Limb (tissue), 2 donors: ENCODE measurements at regions not wholly inside any gene's neighbourhood (a gene's known extent, or its start where the extent isn't known, plus 50 kb on each side); places are given as distances from the start of the nearest gene placed in this dataset.
"Not testable (repeated sequence)": the region's sequence is repeated elsewhere in the genome, so short reads cannot be mapped to it uniquely, and the experiment has no call there.

ENCODE experiments used
- DNase-seq, 2 donors: peaks; one replicate each; pipeline ENCODE4 v3.0.0-alpha.2; 2016; ENCODE audit errors: extremely low spot score in 2 of 2

DNA sequence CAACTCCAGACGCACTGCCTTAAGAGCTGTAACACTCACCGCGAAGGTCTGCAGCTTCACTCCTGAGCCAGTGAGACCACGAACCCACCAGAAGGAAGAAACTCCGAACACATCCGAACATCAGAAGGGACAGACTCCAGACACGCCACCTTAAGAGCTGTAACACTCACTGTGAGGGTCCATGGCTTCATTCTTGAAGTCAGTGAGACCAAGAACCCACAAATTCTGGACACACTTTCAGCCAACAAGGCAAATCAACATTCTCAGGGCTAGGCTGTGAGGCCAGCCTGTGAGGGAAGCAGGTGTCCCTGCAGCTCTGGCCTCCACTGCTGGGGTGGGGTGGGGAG, 275.3 kb downstream of the ADGRD1 start:
- not testable (repeated sequence) for DNase-seq

DNA sequence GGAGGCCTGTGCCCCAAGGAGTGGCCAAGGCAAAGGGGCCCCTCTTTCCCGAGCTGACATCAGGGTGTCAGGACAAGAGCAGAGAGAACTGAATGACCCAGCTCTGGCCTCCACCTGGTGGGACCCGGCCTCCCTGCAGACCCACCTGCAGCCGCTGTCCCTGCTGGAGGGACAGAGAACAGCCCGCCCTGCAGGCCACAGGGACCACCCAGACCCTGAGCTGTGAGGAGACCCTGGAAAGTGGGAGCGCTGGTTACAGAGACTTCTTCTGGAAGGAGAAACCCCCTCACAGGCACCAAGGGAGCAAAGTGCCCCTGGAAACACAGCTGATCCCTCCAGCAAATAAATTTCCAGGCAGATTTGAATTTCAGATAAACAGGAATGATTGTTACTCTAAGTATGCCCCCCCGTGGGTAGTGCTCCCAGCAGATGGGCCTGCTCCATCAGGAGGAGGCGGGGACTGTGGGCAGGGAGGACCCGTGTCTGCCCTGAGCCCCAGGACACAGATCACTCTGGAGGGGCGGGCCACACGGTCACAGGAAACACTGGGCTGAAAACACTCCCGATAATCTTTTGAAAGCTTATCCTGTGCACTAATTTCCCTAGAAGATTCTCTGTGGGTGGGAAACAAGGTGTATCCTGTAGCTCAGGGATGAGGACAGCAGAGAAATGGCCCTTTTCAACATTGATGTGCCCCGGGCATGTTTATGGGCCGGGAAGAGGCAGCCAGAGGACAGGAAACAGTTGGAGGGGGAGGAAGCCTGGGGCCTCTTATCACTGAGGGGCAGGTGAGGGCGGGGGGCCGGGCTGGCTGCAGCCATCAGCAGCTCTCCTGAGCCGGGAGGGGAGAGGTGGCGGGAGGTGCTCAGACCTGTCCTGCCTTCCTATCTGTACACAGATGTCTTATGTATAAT, 276.0 kb downstream of the ADGRD1 start:
- DNase-seq, result no peak

DNA sequence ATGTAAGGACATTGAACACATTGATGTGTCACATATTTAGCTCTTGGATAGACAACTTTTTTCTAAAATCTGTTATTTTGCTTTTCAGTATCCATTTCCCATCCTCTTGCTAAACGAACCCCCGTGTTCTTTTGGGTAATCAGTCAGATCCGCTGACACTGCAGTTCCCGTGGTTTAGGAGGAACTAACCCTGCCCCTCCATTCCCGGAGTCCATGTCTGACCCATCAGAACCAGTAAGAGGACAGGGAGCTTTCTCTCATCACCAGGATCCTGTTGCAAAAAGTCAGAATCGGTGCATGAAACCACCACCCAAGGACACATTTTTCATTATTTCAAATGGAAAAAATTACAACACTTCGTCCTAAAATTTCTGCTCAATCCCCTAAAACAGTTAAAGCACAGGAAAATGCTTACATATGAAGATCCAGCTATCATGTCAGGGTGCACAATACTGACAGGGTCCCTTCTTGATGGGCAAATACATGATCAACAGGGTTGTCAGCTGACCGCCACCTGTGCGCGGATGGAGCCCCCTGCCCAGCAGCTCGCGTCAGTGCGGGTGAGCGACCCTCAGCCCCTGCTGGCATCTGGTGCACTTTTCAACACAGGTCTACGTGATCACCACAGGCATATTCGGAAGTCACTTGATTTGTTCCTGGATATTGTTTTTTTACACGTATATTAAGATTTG, 276.8 kb downstream of the ADGRD1 start:
- DNase-seq, result no peak

DNA sequence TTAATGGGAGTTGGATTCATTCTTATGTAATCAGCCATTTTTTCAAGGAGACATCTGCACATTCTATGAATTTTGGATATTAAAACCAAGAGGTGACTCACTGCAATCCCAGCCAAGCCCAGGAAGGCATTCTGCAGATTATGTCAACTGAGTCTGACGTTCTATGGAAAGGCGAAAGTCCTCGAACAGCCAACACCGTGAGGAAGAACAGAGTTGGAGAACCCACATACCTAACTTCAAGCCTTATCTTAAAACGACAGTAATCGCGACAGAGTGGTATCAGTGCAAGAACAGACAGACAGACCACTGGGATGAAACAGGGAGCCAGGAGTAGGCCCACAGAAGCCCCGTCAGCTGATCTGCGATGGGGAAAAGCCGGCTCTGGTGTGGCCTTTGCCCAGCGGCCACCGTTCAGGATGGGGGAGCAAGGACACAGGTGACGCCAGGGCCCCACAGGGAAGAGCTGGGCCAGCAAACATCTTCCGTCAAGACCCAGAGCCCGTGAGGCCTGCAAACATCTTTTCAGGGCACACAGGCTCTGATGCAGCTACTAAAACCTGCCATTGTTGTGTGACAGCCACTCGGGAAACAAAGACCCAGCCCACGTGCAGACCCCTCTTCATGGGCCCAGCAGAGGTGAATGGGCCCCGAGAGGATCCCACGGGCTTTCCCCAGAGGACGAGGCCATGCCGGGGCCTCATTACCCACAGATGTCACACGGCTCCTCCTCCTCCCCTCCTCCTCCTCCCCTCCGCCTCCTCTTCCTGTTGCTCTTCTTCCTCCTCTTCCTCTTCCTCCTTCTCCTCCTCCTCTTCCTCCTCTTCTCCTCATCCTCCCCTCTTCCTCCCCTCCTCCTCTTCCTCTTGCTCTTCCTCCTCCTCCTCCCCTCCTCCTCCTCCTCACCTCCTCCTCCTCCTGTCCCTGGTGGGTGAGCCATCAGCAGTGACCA, 277.6 kb downstream of the ADGRD1 start:
- DNase-seq, result no peak

DNA sequence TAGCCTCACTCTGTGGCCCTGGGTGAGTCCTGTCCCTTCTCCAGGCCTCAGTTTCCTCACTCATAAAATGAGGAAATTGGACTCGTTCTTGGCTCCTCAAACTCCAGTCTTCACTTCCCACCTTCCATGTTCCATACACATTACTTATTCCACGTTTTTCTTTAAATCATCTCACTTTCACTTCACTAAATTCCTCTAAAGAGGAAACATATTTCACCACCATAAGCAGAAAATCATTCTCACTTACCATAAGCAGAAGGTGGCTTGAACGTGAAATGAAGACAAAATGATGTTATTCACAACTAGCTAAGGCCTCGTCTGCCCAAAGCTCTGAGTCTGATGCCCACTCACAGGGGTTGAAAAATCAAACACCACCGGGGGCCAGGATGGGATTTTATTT, 278.3 kb downstream of the ADGRD1 start:
- DNase-seq, result no peak

DNA sequence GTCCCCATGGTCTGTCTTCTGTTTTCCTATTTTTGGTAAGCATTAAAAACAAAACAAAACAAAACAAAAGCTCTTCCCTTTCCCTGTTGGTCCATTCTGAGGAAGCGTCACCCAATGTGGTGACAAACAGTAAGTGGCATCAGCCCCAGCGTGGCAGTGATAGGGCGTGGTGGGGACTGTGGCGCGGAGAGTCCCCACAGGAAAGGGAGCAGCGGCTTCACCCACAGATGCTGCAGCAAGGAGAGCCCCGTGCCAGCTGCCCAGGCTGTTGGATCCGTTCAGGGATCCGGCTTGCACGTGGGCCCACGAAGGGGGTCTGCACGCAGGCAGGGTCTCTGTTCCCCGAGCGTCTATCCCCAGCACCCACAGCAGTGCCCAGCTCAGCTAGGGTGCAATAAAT, 279.2 kb downstream of the ADGRD1 start:
- not testable (repeated sequence) for DNase-seq

DNA sequence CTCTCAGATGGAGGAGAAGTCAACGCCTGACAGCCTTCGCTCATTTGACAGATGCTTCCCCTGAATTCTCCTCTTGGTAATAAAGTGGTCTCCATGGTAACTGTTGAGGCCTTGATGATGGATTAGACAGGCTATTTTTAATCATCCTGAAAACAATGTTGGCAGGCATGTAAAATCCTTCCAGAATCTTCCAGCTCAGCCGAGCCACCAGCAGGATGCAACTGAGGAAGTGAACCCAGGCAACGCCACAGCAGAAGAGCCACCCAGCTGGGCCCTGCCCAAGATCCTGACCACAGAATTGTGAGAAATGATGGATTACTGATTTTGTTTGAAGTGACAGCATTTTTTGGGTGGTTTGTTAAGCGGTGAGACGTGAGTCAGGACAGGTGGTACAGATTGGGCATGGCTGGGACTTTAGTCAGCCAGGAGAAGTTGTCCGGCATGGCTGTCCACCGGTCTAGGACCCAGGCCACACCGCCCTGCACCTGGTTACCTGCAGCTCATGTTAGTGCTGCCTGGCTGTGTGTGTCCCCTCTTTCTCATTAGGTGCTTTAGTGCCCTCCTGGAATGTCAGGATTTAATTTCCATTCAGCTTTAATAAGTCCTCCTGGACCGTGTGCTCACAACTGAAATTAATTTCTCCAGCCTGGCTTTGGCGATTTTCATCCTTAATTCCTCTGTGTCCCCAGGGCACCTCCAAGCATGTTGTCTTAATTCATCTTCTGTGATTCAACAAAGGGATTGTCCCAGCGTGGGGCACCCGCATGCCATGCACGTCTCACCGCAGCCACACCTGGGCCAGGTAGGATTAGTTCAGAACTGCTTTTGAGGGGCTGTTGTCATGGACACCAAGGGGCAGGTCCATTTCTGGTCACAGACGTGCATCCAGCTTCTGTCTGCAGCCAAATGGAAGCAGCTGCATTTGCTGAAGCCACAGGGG, 280.4 kb downstream of the ADGRD1 start:
- DNase-seq, result not testable (repeated sequence)

DNA sequence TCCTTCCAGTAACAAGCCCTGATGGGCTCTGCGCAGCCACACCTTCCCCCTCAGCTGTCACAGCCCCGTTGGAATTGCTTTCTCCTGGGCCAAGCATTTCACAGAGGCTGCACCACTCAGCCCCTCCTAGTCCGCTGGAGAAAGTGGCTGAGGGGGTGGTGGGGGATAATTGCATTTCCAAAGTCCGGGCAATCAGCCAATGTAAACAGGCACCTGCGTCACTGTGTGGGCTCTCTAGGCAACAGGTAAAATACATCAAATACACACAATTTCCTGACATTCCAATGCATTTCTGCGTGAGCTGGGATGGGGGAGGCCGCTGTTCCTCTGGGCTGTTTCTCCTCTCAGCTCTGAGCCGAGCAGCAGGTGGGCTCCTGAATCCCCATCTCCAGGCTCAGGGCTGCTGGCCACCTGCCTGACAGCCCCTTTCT, 281.1 kb downstream of the ADGRD1 start:
- DNase-seq, result not testable (repeated sequence)

DNA sequence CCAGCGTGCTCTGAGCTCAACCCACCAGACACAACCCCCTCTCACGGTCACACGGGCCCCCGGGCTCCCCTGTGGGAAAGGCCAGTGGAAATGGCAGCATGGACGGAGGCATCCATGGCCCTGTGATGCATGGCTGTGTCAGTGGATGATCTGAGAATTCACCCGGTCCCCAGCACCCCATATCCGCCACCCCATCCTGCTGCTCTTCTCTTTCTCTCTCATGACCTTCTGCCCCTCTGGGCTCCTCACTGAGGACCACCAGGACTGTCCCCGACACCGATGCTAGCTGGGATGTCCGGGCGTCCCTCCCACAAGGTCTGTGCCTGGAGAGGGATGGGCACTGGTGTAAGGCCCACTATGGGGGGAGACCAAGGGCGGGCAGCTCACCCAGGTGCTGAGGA, 282.2 kb downstream of the ADGRD1 start:
- no peak for DNase-seq

DNA sequence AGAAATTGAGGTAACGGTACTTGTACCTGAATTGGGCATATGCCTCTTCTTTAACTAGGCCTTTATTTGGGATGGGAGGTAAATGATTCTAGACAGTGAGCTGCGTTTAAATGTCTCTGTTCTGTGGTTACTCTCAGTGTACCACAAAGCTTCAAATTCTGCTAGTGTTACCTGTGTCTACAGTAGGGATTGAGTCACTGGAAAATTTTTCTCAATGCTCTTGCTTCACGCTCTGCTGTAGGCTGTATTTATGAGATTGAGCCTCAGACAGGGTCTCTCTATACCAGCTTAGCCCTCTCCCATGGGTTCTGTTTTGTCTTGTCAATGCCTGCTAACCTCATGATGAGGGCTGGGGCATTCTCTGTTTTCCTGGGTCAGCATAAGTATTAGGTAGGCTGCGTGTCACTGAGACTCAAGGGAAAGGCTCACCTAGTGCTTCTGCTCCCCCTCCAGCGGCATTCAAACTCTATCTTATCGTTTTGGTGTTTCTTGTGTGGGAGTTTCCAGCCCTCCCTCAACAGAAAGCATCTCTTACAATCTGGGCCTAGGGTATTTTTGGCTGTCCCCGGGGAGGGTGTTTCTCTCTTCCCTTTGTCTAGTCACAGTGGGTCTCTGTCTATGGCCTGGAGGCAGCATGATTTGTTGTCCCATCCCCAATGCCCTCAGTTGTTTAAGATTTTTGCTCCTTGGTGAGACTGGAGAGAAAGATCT, 285.8 kb downstream of the ADGRD1 start:
- DNase-seq, result no peak

DNA sequence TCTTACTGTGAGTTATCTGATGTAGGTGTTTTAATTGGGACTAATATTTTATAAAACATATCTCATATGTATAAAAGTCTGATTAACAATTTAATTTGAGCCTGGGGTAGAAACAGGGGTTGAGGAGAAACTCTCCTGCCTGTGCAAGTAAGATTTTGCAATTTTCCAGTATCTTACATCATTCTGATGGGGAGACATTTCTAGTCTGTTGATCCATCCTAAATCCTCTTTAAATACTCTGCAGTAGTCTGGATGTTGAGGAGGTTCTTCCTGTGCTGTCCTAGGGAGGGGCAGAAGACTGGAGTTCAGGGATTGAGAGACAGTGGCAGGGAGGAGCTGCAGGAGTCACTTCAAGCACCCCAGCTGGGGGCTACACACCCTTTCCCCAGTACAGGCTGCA, 287.8 kb downstream of the ADGRD1 start:
- no peak for DNase-seq

DNA sequence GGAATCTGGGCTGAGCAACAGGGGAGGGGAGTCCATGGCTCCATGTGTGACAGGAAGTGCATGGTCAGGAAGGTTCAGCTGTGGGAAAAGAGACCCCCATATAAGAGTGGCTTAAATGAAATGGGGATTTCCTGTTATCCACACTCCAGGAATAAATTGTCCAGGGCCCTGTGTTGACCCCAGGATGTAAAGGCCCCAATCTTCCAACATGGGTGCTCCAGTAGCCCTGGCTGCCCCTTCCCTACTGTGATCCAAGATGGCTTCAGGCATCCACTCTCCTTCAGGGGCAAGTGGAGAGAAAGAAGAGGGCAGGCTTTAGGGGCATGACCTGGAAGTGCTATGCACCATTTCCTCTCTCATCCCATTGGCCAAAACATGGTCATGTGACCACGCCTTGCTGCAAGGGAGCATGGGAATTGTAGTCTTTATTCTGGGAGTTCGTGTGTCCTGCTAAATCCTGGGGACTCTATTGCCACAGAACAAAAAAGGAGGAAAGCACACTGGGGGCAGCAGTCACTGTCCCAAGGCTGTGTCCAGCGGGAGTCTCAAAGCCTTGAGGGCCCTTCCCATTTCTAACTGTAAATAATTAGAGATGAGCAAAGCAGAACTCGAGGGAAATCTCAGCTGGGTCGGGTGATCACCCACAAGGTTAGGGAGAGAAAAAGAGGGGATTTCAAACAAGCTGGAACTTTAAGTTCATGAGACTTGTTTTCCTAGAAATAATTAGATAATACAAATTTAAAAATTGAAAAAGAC, 289.2 kb downstream of the ADGRD1 start:
- no peak for DNase-seq

DNA sequence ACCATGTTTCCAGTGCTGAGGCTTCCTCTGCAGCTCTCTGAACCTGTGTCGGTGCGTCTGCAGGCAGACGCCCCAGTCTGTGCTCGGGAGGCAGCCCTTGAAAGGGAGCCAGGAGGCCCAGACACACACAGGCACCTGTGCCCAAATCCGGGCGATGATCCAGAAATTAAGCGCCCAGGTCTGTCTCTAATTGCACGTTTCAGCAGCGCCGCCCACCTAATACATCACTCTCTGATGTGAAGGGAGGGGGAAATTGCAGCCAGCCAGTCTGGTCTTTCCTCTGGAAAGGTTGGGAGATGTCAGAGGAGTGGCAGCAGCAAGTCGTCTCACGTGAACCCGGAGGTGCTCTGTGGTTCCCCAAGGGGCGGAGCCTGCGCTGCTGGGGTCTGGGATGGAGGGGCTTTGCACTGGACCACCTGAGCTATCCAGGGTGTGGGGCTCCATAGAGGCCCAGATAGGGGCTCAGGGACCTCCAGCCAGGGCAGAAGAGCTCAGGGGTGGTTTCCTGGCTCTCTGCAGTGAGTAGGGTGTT, 290.5 kb downstream of the ADGRD1 start:
- DNase-seq, result not testable (repeated sequence)

DNA sequence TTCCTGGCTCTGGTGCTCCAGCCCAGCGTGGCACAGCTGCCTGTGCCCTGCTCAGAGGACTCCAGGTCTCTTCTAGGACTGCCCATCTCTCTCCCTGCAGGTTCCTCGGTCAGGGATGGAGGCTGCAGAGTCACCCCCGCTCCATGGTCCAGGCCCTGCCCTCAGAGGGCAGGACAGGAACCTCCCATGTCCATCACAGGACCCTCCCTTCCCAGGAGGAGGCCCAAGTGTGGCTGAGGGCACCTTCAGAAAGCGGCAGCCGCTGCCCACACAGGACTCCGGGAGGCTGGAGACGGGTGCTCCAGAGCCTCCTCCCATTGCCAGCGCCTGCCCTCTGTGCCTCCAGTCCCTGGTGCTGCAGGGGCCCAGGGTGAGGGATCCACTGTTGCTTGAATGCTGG, 291.5 kb downstream of the ADGRD1 start:
- not testable (repeated sequence) for DNase-seq

DNA sequence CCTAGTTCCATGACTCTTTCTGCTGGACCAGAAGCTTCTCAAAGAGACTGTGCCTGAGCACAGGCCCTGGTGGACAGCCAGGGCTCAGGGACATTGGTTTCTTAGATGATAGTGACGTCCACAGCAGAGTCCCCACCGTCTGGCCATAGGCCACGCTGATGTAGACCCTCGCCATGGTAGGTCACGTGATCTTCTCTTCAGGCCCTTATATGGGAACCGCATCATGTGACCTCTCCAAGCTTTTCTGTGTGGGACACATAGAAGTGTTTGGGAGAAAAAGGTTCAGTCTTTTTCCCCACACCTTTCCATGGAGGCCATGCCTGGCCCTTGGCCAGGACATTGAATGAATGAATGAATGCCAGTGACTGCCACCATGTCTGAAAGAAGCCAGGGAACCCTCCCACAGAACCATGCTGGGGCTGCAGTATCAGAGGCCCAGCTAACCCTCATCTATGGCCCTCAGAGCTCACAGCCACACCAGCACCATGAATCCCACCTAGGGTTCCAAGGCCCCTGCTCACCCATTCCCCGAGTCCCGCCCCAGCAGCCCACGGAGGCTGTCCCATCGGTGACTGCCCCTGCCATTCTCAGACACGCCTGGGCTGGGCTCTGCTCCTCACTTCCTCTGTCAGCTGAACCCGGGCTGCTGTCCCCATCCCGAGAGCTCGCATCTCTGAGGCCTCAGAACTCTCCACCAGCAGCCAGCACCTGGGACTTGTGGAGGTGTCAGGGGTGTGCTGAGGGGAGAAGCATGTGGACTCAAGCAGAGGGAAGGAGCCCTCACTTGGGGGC, 292.1 kb downstream of the ADGRD1 start:
- no peak for DNase-seq

DNA sequence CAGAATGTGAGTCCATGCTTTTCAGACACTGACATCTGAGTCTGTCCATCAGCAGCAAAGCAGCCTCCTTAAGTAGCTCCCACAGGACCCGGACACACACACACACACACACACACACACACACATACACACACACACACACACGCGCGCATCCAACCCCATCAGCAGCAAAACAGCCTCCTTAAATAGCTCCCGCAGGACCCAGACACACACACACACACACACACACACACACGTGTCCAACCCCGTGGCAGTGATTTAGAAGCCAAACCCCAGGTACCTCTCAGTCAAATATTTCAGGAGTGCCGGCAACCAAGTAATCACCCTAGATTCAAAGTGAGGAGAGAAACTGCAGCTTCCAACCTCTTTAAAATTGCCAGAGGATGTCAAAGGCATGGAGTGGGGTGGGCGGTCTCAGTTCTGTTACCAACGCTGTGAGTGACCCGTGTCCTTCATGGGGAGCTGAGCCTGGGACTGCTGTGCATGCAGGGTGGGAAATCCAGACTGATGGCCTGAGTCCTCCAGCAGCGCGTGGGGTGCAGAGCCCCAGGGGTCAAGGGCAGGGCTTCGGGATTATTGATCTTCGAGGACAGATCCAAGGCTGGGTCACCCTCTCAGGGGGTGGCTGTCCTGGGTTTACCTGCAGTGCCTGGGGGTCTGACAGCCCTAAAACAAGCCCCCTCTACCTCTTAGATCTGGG, 293.5 kb downstream of the ADGRD1 start:
- DNase-seq, result peak in 1 of 2 donors; percentile 56

DNA sequence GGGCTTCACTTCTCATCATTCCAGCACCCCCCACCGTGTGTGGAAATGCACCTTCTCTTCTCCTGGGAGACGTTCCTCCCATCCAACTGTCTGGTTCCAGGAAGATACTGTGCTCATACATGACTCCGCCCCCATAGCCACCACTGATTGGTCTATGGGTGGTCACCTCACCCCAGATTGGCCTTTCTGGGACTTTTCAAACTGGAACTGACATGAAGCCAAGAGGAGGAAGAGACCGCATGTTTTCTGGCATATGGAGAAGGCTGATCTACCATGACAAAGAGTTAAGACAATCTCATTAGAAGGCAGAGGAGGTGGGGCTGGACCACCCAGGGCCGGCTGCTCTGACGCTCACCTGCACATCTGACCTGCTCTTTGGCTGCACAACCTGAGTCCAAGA, 294.2 kb downstream of the ADGRD1 start:
- not testable (repeated sequence) for DNase-seq
